NCI-H1092 treated with DMSO at 0.1 percent for 48 hours (cell line): ENCODE measurements at regions not wholly inside any gene's neighbourhood (a gene's known extent, or its start where the extent isn't known, plus 50 kb on each side); places are given as distances from the start of the nearest gene placed in this dataset.

Experiments used
- DNase-seq: peaks from one replicate; lab custom pipeline; 2025; lab: John Stamatoyannopoulos, UW

- no peak for DNase-seq
Observed at GRCh38 chr1:218679988-218680748, 335.0 kb downstream of the TGFB2 start.

DNA sequence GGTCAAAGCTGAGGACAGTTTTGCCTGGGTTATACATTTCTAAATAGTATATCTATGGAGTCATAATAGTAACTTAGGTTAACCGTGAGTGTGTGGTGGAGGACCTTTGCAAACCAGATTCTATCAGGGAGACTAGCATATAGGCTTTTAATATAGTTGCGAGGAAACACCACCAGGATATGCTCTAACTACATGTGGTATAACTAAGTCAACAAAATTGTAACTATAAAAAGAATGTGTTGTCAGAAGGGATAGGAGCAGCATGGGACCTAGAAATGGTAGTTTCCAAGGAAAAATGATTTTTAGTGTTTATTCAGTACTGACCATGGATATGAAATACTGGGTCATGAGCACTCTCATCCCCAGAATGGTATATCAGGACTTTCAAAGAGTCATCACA is 338.1 kb downstream of the TGFB2 start:
- DNase-seq: no peak

- DNase-seq: no peak
Observed at GRCh38 chr1:218686258-218686657, 341.1 kb downstream of the TGFB2 start.

DNA sequence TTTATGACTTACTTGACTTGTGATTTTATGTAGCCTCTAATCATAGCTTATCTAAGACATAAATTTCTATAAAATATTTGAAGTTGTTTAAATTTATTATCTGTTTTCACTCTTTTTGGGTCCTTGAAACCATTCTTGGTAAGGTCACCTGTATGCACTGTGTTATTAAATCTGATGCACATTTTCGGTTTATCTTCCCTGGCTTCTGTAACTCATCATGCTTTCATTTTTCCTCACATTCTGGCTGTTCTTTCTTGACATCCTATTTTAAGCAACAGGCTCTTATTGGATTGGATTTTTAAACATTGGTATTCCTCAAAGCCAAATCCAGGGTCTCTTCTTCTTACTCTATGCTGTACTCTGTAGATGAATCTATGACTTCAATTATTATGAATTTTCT is 341.6 kb downstream of the TGFB2 start:
- no peak for DNase-seq

DNA sequence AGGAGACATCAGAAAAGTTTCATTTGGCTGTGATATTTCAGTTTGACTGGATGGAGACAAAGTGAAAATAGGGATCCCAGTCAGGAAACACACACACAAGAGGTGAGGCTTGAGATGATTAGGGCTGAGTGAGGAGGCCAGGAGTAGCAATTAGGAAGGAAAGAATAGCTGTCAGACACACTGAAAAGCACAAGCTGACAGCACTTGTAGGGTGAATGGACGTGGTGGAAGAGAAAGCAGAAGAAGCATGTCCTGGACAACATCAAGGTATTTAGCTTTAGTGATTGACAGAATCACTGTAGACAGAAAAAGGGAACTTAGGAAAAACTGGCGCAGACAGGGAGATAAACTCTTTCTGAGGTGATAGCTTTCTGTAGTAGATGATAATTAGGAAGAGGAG is 347.7 kb downstream of the TGFB2 start:
- DNase-seq: no peak

DNA sequence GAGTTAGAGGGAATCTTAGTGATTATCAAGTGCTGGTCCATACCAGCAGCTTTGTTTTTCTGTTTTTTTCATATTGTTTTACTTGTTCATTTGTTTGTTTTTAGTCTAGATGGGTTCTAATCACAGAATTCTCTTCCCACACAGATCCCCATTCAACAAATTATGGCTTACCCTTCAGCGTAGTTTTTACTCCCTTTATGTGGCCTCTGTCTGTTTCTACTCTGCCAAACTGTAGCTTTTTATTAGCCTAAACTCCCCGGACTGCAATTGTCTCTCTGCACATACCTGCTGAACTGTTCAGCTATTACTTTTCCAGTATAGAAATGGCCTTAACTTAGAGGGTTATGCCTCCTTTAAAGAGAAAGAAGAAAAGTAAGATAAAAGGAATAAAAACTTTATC is 348.5 kb downstream of the TGFB2 start:
- DNase-seq: no peak

DNA sequence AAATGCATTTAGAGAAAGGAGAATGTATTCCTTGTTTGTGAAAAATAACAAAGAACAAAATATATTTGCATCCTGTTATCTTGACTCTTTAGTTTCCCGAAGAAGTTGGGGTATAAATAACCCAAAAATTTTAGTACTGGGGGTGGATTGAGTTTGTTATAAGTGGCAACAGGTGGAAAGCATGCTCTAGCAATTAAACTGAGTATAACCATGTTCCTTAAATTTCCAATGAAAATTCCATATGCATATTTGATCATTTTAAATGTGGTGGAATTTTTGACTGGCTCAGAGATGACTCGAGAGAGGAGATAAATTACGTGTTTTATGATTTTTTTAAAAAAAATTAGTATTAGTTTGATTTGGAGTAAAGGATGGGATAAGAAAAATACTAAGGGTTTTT is 348.9 kb downstream of the TGFB2 start:
- DNase-seq: no peak

GRCh38 chr1:218694636-218695035 is 349.5 kb downstream of the TGFB2 start:
- no peak for DNase-seq

DNA sequence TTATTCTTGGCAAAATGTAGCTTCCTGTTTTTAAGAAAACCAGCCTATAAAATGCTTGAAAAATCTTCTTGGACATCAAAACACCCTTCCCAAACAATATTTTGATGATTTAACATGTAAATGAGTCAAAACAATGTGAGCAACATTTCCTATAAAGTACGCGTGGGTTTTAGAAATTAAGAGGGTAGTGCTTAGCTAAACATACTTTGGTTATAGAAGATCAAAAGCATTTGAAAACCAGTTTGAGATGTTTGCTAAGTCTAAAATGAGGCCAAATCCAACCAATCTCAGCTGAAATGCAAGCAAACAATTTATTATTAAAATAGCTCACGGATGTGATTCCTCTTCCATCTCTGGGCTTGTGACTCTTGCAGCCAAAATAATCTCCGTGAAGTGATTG is 350.4 kb downstream of the TGFB2 start:
- DNase-seq: no peak

DNA sequence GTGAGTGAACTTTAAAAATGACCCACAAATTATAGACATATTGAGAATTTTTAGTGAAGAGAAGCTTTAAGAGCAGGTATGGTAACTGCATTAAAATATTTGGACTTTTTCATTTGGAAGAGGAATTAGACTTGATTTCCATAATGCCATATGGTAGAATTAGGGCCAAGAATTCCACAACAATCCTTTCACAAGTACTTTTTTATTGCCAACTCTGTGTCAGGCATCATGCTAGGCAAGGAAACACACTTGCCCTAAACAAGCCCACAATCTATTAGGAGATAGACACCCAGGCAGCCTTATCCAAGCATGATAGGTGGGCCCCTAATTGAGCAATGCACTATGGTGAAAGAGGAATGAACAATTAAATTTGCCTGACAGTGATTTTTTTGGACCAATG is 353.0 kb downstream of the TGFB2 start:
- DNase-seq: no peak

- no peak for DNase-seq
Observed at GRCh38 chr1:218699421-218699820, 354.3 kb downstream of the TGFB2 start.

- no peak for DNase-seq
Observed at GRCh38 chr1:218699865-218700264, 354.7 kb downstream of the TGFB2 start.

DNA sequence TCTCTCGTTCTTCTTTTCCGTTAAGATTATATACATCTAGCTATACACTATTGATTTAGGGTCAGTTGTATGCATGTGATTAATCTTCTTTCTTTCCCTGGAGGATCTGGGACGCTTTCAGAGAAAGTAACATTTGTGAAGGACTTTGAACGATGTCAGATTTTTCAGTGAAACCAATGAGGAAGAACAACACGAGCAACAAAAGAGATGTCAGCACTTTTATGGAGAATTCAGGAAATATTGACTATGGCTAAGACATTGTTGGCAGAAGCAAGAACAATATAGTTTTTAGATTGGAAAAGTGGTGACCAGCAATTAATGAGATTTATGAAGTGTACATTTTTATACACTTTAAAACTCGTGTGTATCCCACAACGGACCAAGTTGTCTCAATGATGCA is 355.5 kb downstream of the TGFB2 start:
- DNase-seq: no peak

DNA sequence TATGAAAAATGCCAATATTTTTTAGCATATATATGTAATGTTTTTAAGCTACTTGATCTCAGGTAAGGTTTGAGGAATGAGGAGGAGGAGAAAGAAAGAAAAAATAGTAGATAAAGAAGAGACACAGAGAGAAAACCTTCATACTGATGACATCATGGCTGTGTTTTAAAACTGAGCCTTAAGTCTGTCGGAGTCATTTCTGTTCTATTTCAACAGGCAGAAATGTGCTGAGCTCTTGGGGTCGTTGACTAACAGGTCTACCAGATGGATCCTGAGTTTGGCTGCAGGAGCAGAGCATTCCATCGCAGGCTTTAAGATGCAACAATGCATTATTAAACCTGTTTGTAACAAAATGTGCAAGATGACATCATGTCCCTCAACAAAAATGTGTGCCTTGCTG is 356.0 kb downstream of the TGFB2 start:
- no peak for DNase-seq

- no peak for DNase-seq
Observed at GRCh38 chr1:218702775-218703174, 357.6 kb downstream of the TGFB2 start.

DNA sequence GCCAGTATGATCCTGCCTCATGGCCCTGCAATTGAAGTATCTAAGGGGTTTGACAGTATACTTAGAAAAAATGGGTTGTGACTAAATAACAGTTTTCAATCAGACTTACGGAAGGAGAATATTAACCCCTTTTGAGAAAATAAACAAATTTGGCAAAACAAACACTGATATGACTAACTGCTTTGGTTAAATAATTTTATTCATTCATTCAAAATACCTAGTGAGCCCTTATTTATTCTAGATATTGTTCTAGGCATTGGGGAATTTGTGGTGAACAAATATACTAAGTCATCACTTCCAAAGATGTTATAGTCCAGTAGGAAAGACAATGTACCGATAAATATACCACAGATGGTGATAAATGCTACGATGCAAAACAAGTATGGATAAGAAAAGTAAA is 358.7 kb downstream of the TGFB2 start:
- no peak for DNase-seq

DNA sequence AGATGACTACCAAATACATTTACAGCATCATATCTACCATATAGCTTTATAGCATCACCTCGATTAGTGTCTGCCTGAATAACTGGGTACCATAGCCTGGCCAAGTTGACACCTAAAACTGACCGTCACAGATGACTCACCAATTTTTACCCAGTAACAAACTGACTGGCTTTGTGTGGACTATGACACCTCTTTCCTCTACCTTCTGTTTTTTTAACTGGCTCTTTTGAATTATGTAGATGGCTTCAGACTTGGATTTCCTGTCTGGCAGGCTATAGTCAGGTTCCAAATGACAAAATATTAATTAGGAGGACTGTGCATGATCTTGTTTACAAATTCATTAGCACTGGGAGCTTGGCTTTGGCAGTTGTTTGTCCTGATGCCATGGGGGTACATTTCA is 360.3 kb downstream of the TGFB2 start:
- no peak for DNase-seq

DNA sequence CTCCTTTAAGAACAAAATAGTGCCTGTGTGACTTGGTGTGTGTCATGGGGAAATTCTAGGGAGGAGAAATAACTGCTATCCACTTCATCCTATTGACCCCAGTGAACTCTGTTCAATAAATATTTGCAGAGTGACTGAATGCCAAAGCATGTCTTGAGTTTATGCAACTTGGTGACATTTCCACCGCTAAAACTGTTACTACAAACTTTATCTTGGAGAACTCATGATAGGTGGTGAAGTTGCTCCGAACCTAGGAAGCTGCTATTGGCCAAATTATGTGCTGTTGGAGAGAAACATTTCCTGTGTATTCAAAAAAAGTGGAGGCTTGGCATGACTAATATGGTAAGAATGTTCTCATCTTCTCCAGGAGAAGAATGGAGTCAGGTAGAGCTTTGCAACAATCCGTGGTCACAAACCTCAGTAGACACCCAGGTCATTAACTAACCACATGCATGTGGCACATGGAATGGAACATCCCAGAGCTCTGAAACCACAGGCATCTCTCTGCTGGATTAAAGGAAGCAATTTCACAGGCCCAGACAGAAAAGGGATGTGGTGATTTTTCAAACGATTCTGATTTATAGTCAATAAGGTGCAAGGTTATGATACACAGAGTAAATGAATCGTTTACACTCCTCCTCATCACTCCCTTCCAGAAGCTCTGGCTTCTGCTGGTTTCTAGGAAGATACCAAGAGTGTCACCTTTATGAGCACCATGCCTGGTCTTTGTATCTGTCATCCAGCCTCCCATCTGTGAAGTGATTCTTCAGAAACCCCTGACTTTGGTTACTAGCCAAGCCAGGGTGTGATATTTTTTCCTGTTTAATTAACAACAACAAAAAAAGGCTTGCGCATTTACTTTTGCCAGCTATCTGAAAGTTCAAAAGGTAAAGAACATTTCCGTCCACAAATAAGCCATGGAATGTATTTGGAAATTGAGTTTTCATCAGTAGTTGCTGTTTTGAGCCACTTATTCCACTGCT is 361.1 kb downstream of the TGFB2 start:
- DNase-seq: no peak

DNA sequence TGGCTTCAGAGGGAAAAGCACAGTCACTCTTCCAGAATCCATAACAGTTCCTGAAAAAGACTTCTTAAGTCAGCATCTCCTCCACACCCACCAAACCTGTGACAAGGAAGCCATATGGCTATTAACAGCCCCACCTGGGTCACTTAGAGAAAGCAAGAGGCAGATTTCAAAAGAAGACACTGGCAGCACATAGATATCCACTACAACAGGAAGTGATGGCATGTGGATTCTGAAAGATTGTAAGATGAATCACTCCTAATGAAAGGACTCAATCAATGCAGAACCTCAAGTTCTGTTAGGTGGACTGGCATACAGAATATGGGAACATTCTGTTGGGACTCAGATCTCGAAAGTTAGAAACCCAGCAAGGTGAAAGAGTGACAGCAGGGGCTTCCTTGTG is 365.9 kb downstream of the TGFB2 start:
- DNase-seq: no peak

- DNase-seq: no peak
Observed at GRCh38 chr1:218711884-218712674, 366.9 kb downstream of the TGFB2 start.

GRCh38 chr1:218712677-218713076 is 367.5 kb downstream of the TGFB2 start:
- DNase-seq: no peak

- no peak for DNase-seq
Observed at GRCh38 chr1:218715961-218716669, 371.0 kb downstream of the TGFB2 start.
